Right lobe of liver (tissue), 6 donors: ENCODE measurements at regions not wholly inside any gene's neighbourhood (a gene's known extent, or its start where the extent isn't known, plus 50 kb on each side); places are given as distances from the start of the nearest gene placed in this dataset.

ENCODE experiments used
- ATAC-seq, 4 donors: fragments of 200-7000 bp; cut with Tn5 transposase; one replicate each; pipeline ENCODE4 v1.9.1; 2020; ENCODE audit warnings: mild to moderate bottlenecking in 4 of 4, moderate library complexity in 4 of 4
- DNase-seq, 3 donors: peaks; one replicate each; pipeline ENCODE4 v3.0.0-alpha.2; 2020
- H3K27ac ChIP-seq, 3 donors: fragments of 200-600 bp; one replicate each; pipeline ENCODE4 v1.8.0; 2022
- H3K27me3 ChIP-seq, 2 donors: fragments of 200-600 bp; one replicate each; pipeline ENCODE4 v1.8.0; 2022
- H3K36me3 ChIP-seq, 4 donors: fragments of 200-600 bp; sonication (generic) in 1 of 4; one replicate each; pipeline versions ENCODE4 v1.5.1 to v1.8.0; 2017 to 2022; ENCODE audit warnings: control low read depth in 1 of 4
- H3K4me1 ChIP-seq, 4 donors: fragments of 200-600 bp; sonication (generic) in 1 of 4; one replicate each; pipeline versions ENCODE4 v1.5.1 to v1.8.0; 2017 to 2022; ENCODE audit warnings: control low read depth in 1 of 4
- H3K4me3 ChIP-seq, 3 donors: fragments of 200-600 bp; one replicate each; pipeline ENCODE4 v1.8.0; 2022
- H3K9me3 ChIP-seq, 4 donors: fragments of 200-600 bp; sonication (generic) in 1 of 4; one replicate each; pipeline versions ENCODE4 v1.5.1 to v1.8.0; 2017 to 2022; ENCODE audit warnings: control low read depth in 1 of 4
- POLR2A ChIP-seq: fragments of 450-650 bp; IDR thresholded peaks from one replicate; pipeline ENCODE4 v1.6.1; 2017; ENCODE audit warnings: antibody characterized with exemption, mild to moderate bottlenecking
- WGBS: methylation state at CpG from one replicate; pipeline ENCODE4 v1.1.6; 2018; ENCODE audit warnings: low coverage, low lambda C conversion rate; ENCODE audit not compliant: insufficient coverage; ENCODE audit errors: missing lambda C conversion rate; 5-methylcytosine and 5-hydroxymethylcytosine counted together
- intact Hi-C, 2 donors: fragments of 100-400 bp; cut with DNase I; formaldehyde crosslinking; loops; one replicate each; pipeline versions ENCODE4 v1.11.2 to v1.14.1; 2022
- TF ChIP-seq, protein P1 (sequence below), 4 donors: fragments of 200-600 bp in 3 of 4; fragments of 450-650 bp in 1 of 4; IDR thresholded peaks; one replicate each; pipeline versions ENCODE4 v1.5.1 to v1.8.0; 2016 to 2022; ENCODE audit warnings: antibody characterized with exemption in 4 of 4, mild to moderate bottlenecking in 2 of 4
- donor health status: DM: no; HTN: yes; CAD: no.
- donor health status: DM: no; HTN: no; CAD: no.
- donor health status: DM: no; HTN: no; CAD: no.
- donor health status: DM: no; HTN: yes; CAD: no.
- donor health status: DM: no; HTN: yes; CAD: no.

GRCh38 chr4:63728480-63729177 lies 680.6 kb downstream of the TECRL start:
- WGBS = 20% methylated on average over 3 of the region's 3 CpGs
- H3K27ac ChIP-seq = no peak overlapping the region
- H3K36me3 ChIP-seq = no peaks in the 10 kb centered on the region
- DNase-seq (no peak), ATAC-seq (no peak)
- TF ChIP-seq, protein P1, sequence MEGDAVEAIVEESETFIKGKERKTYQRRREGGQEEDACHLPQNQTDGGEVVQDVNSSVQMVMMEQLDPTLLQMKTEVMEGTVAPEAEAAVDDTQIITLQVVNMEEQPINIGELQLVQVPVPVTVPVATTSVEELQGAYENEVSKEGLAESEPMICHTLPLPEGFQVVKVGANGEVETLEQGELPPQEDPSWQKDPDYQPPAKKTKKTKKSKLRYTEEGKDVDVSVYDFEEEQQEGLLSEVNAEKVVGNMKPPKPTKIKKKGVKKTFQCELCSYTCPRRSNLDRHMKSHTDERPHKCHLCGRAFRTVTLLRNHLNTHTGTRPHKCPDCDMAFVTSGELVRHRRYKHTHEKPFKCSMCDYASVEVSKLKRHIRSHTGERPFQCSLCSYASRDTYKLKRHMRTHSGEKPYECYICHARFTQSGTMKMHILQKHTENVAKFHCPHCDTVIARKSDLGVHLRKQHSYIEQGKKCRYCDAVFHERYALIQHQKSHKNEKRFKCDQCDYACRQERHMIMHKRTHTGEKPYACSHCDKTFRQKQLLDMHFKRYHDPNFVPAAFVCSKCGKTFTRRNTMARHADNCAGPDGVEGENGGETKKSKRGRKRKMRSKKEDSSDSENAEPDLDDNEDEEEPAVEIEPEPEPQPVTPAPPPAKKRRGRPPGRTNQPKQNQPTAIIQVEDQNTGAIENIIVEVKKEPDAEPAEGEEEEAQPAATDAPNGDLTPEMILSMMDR (IDR thresholded peaks at IDR 0.05) = no peak
- TF ChIP-seq POLR2A = no peak
- intact Hi-C loops = no loop called here
- H3K4me1 ChIP-seq = no peaks in the 10 kb centered on the region
- no peaks in the 10 kb centered on the region for H3K27me3 ChIP-seq
- H3K4me3 ChIP-seq = no peak overlapping the region
- H3K9me3 ChIP-seq = no peaks in the 10 kb centered on the region

DNA sequence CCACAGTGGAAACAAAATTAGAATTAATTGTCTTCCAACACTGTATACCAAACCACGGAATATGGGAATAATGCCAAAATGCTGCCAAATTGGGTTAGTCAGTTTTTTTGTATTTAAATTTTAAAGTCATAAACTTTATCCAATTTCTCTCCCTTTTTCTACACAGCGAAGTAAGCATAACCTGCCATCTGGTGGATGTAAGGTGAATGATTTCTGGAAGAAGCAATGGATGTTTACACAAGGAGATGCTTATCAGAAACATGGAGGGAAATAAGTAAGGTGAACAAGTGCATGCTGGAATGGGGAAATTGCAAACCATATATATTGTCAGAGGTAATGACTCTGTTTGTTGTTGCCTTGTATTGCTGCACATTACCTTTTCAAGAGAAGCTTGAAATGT lies 691.9 kb downstream of the TECRL start:
- WGBS = 20% methylated on average over 2 of the region's 2 CpGs
- Histone ChIP-seq H3K36me3 (no peaks in the 10 kb centered on the region), H3K4me1 (no peaks in the 10 kb centered on the region), H3K9me3 (no peaks in the 10 kb centered on the region), H3K4me3 (no peak overlapping the region), H3K27me3 (no peaks in the 10 kb centered on the region), H3K27ac (no peak overlapping the region)
- no peak for ATAC-seq
- DNase-seq = no peak
- TF ChIP-seq, protein P1 (IDR thresholded peaks at IDR 0.05) = no peak
- no peak for TF ChIP-seq POLR2A
- intact Hi-C loops = no loop called here

GRCh38 chr4:63708661-63709060 lies 700.6 kb downstream of the TECRL start:
- Histone ChIP-seq H3K27me3 (no peaks in the 10 kb centered on the region), H3K9me3 (no peaks in the 10 kb centered on the region), H3K4me1 (no peaks in the 10 kb centered on the region), H3K36me3 (no peaks in the 10 kb centered on the region), H3K4me3 (no peak overlapping the region), H3K27ac (no peak overlapping the region)
- DNase-seq (no peak), ATAC-seq (no peak)
- 44% methylated on average over 2 of the region's 2 CpGs for WGBS
- intact Hi-C loops = no loop called here
- no peak for TF ChIP-seq POLR2A
- TF ChIP-seq, protein P1 (IDR thresholded peaks at IDR 0.05) = no peak

DNA sequence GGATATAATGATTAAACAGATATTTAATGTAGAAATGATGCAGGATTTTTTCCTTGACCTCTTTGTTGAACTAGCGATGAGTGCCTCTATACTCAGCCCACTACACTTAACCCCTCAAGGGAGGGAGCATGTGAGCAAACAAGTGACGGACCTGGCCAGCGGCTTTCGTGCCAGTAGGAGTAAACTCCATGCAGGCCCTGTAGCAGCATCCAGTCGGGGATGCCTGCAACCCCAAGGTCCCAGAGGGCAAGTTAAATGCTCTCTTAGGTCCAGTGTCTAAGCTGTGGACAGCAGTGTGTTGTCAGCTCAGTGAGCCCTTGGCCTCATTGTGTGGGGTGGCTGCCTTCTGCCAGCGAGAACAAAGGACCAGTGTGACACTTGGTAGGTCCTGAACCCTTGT lies 708.7 kb downstream of the TECRL start:
- H3K27ac ChIP-seq = no peak overlapping the region
- H3K36me3 ChIP-seq = no peaks in the 10 kb centered on the region
- no peak for ATAC-seq
- WGBS = 67% methylated on average over 4 of the region's 6 CpGs
- H3K4me3 ChIP-seq = no peak overlapping the region
- no peak for DNase-seq
- no peaks in the 10 kb centered on the region for H3K27me3 ChIP-seq
- no peaks in the 10 kb centered on the region for H3K4me1 ChIP-seq
- TF ChIP-seq, protein P1 (IDR thresholded peaks at IDR 0.05) = no peak
- no peak for TF ChIP-seq POLR2A
- no peaks in the 10 kb centered on the region for H3K9me3 ChIP-seq
- intact Hi-C loops = no loop called here
